HG02943 (cell line): ENCODE measurements at regions not wholly inside any gene's neighbourhood (a gene's known extent, or its start where the extent isn't known, plus 50 kb on each side); places are given as distances from the start of the nearest gene placed in this dataset.
"Not testable (repeated sequence)": the region's sequence is repeated elsewhere in the genome, so short reads cannot be mapped to it uniquely, and the experiment has no call there.

Experiments used
- ATAC-seq: cut with Tn5 transposase; IDR thresholded peaks from one replicate; pipeline ENCODE4 v1.9.1; 2021; ENCODE audit warnings: mild to moderate bottlenecking, low read depth, moderate library complexity; ENCODE audit not compliant: unreplicated experiment

- no peak for ATAC-seq
Observed at GRCh38 chr12:67107235-67107634, 161.9 kb upstream of the CAND1 start.

- ATAC-seq, result no peak
Observed at GRCh38 chr12:67107751-67108269, 161.3 kb upstream of the CAND1 start.

GRCh38 chr12:67110345-67110744, 158.8 kb upstream of the CAND1 start:
- not testable (repeated sequence) for ATAC-seq

GRCh38 chr12:67111182-67111581, 158.0 kb upstream of the CAND1 start:
- ATAC-seq, result no peak

- ATAC-seq, result no peak
Observed at GRCh38 chr12:67112586-67112985, 156.6 kb upstream of the CAND1 start.

- no peak for ATAC-seq
Observed at GRCh38 chr12:67116134-67116533, 153.0 kb upstream of the CAND1 start.

- ATAC-seq, result no peak
Observed at GRCh38 chr12:67122584-67122983, 146.6 kb upstream of the CAND1 start.

GRCh38 chr12:67137256-67137655, 131.9 kb upstream of the CAND1 start:
- no peak for ATAC-seq

- no peak for ATAC-seq
Observed at GRCh38 chr12:67141296-67142018, 127.7 kb upstream of the CAND1 start.

GRCh38 chr12:67145692-67146091, 123.5 kb upstream of the CAND1 start:
- no peak for ATAC-seq

GRCh38 chr12:67147030-67147429, 122.1 kb upstream of the CAND1 start:
- no peak for ATAC-seq

- ATAC-seq, result no peak
Observed at GRCh38 chr12:67147447-67147846, 121.7 kb upstream of the CAND1 start.

- no peak for ATAC-seq
Observed at GRCh38 chr12:67148265-67148664, 120.9 kb upstream of the CAND1 start.

GRCh38 chr12:67151886-67152285, 117.3 kb upstream of the CAND1 start:
- no peak for ATAC-seq

GRCh38 chr12:67152451-67152850, 116.7 kb upstream of the CAND1 start:
- no peak for ATAC-seq

GRCh38 chr12:67154901-67155300, 114.3 kb upstream of the CAND1 start:
- ATAC-seq, result no peak

GRCh38 chr12:67155863-67156262, 113.3 kb upstream of the CAND1 start:
- ATAC-seq, result no peak

GRCh38 chr12:67161322-67161918, 107.7 kb upstream of the CAND1 start:
- ATAC-seq, result no peak

- ATAC-seq, result no peak
Observed at GRCh38 chr12:67173258-67173657, 95.9 kb upstream of the CAND1 start.

GRCh38 chr12:67182551-67182950, 86.6 kb upstream of the CAND1 start:
- ATAC-seq, result no peak

GRCh38 chr12:67193704-67194103, 75.5 kb upstream of the CAND1 start:
- ATAC-seq, result no peak

GRCh38 chr12:67200386-67200785, 68.8 kb upstream of the CAND1 start:
- ATAC-seq, result no peak
